ENCODE measurements at regions not wholly inside any gene's neighbourhood (a gene's known extent, or its start where the extent isn't known, plus 50 kb on each side); places are given as distances from the start of the nearest gene placed in this dataset.
"Not testable (repeated sequence)": the region's sequence is repeated elsewhere in the genome, so short reads cannot be mapped to it uniquely, and the experiment has no call there.

DNA sequence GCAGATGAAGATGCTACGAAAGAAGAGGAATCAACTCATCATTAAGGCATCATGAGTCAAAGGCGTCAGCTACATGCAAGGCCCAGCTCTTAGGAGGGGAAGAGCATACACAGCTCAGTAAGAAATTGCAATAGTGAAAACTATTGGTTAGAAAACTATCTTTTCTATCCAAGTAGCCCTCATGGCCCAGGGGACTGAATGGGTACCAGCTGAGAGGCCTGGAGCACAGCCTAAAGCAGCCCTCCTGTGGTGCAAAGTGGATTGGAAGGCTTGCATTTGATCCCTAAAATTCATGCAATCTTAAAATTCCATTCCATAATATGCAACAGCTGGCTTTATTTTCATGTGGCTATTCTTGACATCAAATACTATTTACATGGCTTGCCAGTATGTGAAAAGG, 251.8 kb upstream of the USP24 start:
- no peak for FAIRE-seq

GRCh38 chr1:55466373-55466772, 251.2 kb upstream of the USP24 start:
- FAIRE-seq (no peak), DNase-seq (ENCODE audit: insufficient read length, low spot score) (no peak)

More for the DNA sequence above, 251.8 kb upstream of the USP24 start:
- DNase-seq (ENCODE audit: insufficient read length, low spot score) = no peak

DNA sequence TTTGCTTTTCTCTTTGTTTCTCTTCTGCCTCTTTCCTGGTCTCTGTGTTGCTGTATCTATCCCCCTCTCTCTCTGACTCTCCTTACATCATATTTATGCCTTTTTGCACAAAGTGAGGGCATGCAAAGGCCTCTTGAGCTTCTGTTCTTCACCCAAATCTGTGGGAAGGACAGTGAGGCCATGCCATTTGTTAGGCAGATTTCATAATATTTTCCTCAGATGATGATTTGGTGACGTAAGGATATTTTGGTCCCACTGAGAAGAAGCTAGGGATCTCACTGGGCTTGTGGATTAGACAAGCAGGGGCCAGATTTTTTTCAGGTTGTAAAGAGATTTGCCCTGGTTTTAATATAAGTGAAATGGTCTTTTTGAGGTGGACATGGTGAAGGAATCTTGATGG, 249.4 kb upstream of the USP24 start:
- DNase-seq (ENCODE audit: insufficient read length, low spot score) = no peak
- FAIRE-seq = no peak

- DNase-seq (ENCODE audit: insufficient read length, low spot score) = no peak
- FAIRE-seq = no peak
Measured at GRCh38 chr1:55463814-55464475, 248.8 kb upstream of the USP24 start.

DNA sequence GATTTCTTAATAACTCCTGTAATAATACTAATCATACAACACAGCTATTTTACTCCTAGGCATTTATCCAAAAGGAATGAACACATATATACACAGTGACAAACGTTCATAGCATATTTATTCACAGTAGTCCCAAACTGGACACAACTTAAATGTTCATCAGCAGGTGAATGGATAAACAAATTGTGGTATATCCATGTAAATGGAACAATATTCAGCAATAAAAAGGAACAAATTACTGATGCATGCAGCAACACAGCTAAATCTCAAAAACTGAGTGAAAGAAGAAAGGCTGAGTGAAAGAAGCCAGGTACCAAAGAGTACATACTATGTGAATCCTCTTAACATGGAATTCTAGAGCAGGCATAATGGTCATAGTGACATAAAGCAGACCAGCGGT, 242.7 kb upstream of the USP24 start:
- FAIRE-seq = no peak
- DNase-seq (ENCODE audit: insufficient read length, low spot score) = no peak

DNA sequence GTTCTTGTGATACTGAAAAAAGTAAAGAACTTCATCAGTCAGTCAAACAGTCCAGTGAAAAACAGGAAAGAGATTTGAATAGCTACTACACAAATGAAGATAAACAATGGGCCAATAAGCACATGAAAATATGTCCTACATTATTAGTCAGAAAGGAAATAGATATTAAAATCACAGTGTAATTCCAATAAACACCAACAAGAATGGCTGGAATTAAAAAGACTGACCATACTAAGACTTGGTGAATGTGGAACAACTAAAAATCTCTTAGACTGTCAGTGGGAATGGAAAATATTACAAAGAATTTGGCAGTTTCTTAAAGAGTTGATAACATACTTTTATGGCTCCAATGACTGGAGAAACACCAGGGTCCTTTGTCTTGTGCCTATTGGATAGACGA, 241.8 kb upstream of the USP24 start:
- DNase-seq (ENCODE audit: insufficient read length, low spot score) = no peak
- FAIRE-seq = no peak

DNA sequence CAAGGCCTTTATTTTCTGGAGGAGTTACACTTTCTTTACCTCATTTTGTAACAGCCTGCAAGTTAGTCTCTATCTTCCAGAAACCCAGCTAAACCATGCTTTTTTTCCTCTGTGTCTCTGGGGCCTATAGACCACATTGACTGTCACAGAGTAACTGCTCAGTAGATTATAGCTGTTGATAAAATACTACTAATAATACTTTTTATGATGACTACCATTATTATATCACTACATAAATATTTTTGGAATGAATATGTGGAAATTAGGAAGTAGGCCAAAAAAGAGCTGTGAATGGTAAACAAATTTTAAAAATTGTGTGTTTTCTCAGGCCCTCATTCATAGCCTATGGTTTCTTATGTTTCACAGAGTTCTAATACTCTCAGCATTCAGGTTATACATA, 233.1 kb upstream of the USP24 start:
- DNase-seq (ENCODE audit: insufficient read length, low spot score) (no peak), FAIRE-seq (no peak)

DNA sequence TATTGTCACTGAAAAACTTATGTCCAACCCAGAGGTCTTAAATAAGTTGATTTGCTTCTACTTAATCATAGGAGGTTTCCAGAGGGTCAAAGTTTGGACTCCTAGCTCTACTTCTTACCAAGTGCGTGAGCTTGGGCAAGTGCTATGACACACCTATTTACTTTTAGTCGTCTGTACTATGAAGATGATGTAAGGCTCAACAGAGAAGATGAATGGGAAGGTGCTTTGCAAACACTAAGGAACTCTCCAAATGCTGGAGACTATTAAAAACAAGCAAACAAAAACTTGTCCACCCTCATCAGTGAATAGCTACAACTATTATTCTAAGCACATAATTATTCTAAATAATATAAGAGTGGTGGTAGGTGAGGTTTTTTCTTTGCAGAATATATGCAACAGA, 232.3 kb upstream of the USP24 start:
- FAIRE-seq = no peak
- no peak for DNase-seq (ENCODE audit: insufficient read length, low spot score)

- DNase-seq (ENCODE audit: insufficient read length, low spot score) (no peak), FAIRE-seq (no peak)
Measured at GRCh38 chr1:55446351-55446750, 231.2 kb upstream of the USP24 start.

DNA sequence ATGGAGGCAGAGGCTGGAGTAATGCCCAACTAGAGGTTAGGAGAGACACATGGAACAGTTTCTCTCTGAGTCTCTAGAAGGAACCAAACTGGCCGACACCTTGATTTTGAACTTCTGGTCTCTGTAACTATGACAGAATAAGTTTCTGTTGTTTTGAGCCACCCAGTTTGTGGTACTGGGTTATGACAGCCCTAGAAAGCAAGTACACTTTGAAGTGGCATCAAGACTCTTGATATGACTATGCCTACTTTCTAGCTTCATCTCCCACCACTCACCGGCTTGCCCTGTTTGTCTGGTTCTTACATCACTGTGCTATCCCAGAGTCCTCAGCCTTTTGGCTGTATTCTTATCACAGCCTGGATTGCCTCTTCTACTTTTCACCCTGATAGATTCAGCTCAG, 230.3 kb upstream of the USP24 start:
- DNase-seq (ENCODE audit: insufficient read length, low spot score) (no peak), FAIRE-seq (no peak)

GRCh38 chr1:55444667-55445066, 229.5 kb upstream of the USP24 start:
- DNase-seq (ENCODE audit: insufficient read length, low spot score) = no peak
- FAIRE-seq = no peak

DNA sequence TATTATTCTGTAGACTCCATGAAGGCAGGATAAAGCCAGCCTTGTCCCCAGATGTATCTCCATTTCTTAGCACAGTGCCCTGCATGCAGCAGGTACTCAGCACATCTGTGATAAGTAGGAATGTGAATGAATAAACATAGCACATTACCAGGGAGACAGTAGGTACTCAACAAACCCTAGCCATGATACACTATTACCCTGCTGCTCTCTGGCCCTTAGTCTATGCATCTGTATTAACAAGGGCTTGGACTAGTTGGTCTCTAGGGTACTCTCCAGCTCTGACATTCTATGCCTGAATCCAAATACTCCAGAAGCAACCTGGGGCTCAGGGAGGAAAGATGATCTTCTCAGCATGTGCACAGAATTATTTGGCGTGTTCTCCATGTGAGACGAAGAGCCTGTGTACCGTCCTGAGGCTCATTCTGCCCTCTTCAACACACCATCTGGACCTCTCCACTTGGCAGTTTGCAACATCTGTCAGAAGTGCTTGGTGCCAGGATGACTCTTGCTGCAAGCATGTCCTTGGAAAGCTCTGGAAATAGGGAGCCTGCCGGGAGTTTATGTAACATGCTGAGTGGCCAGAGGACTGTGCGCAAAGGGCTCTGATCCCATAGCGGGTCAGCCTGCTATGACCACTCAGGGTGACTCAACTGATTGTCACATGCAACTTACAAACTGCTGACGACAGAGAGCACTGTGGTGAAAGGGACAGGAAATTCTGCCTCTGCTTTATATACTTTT, 228.2 kb upstream of the USP24 start:
- FAIRE-seq = no peak
- no peak for DNase-seq (ENCODE audit: insufficient read length, low spot score)

- DNase-seq (ENCODE audit: insufficient read length, low spot score) (no peak), FAIRE-seq (no peak)
Measured at GRCh38 chr1:55441489-55441888, 226.3 kb upstream of the USP24 start.

DNA sequence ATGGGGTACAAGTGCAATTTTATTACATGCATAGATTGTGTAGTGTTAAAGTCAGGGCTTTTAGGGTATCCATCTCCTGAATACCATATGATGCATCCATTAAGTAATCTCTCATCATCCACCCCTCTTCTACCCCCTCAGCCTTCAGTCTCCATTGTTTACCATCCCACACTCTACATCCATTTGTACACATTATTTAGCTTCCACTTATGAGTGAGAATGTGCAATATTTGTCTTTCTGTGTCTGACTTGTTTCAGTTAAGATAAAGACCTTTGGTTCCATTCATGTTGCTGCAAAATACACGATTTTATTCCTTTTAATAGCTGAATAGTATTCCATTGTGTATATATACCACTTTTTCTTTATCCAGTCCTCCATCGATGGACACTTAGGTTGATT, 222.5 kb upstream of the USP24 start:
- FAIRE-seq (no peak), DNase-seq (ENCODE audit: insufficient read length, low spot score) (no peak)

- FAIRE-seq; DNase-seq (ENCODE audit: insufficient read length, low spot score): not testable (repeated sequence)
Measured at GRCh38 chr1:55430720-55431119, 215.6 kb upstream of the USP24 start.

DNA sequence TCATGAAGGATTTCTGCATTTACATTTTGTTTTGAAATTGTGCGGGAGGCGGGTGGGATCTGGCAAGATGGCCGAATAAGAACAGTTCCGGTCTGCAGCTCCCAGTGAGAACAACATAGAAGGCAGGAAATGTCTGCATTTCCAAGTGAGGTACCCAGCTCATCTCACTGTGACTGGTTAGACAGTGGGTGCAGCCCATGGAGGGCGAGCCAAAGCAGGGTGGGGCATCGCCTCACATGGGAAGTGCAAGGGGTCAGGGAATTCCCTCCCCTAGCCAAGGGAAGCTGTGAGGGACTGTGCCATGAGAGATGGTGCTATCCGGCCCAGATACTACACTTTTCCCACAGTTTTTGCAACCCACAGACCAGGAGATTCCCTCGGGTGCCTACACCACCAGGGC, 215.0 kb upstream of the USP24 start:
- not testable (repeated sequence) for FAIRE-seq; DNase-seq (ENCODE audit: insufficient read length, low spot score)

DNA sequence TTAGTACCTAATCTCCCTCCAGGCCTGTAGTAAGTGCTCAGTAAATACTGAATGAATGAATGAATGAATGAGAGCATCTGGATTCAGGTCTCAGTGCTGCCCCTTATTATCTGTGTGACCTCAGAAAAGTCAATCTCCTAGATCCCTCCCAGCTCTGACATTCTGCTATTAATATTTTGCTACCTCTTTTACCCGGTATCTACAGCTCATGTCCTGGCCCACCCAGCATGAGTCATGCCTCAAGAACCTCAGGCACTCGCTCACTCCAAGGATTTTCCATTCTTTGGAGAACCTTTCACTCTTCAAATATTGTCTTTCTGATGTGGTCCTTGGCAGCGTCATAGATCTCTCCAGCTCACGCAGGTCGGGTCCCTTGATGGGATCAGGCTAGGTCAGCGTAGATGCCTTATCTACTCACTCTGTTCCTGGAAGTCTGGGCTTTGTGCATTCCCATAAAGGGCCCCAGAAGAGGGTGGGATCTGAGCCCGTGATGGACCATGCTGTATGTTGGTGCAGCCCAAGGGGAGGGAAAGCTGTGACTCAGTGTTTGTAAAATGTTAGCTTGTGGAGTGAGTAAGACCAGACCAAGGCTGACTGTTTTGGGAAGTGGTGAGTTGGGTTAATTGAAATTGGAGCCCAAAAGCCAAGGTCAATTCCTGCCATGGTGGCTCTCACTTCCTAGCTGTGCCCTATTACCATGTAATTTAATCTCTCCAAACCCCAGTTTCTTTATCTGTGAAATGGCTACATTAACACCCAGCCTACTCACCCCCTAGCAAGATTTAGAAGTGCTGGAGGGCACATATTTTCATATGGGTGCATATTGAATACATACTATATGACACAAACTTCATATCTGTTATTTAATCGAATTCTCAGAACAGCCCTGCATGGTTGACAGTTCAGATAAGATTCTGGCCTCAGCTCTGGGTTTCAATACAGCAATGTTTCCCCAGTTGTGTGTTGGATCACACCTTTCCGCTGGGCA, 214.1 kb upstream of the USP24 start:
- DNase-seq (ENCODE audit: insufficient read length, low spot score) (no peak), FAIRE-seq (no peak)

DNA sequence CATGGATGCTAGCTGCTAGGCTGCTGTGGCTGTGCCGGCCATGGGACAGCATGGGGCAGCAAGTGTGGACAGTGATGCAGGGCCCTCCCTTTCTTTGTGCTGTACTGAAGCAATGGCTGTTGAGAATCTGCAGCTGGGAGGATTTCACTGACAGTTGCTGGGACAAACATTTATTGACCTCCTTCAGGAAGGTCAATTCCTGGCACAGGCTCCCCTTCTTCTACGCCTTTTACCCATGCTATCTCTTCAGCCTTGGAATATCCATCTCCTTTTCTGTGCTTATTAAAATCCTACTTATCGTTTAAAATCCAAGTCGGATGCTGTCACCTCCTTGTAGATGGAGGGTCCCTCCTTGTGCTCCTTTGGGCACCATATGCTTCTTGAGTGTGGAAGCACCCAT, 213.1 kb upstream of the USP24 start:
- DNase-seq (ENCODE audit: insufficient read length, low spot score) (no peak), FAIRE-seq (no peak)

DNA sequence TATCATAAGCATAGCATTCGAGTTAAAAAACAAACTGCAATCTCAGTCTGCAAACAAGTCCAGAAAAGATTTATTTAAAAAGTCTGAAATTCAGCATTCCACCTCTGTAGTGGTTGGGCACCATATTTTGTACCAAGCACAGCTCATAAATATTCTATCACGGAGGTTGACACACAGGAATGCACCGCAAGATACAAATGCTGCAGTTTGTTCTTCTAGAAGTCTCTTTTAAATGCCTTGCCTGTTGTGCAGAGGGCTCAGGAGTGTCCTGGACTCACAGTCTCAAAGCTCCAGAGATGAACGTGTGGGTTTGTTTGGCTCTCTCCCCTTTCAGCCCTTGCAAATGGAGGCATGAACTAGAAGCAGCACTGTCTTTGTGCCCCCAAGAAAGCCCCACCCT, 212.4 kb upstream of the USP24 start:
- no peak for DNase-seq (ENCODE audit: insufficient read length, low spot score)
- FAIRE-seq = no peak

DNA sequence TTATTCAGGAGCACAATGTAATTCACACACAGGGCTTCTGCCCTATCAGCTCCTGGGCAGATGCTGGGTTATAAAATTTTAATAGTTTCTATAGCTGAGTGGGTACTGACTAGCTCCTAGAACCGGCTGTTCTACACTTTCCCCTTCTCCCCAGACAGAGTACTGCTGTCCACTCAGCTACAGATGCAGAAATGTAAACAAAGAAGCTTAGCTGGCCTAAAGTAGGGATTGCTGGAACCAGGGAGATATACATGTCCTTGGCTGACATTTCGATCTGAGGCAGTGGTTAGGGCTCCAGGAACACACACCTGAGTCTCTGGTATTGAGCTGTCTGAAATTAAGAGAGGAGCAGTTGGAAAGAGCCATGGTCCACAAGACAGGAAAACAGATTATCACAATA, 211.5 kb upstream of the USP24 start:
- no peak for FAIRE-seq
- no peak for DNase-seq (ENCODE audit: insufficient read length, low spot score)

GRCh38 chr1:55426156-55426555, 211.0 kb upstream of the USP24 start:
- no peak for DNase-seq (ENCODE audit: insufficient read length, low spot score)
- FAIRE-seq = no peak
